ENCODE measurements at regions not wholly inside any gene's neighbourhood (a gene's known extent, or its start where the extent isn't known, plus 50 kb on each side); places are given as distances from the start of the nearest gene placed in this dataset.

GRCh38 chr17:37796076-37796475 is 51.2 kb upstream of the HNF1B start:
- FAIRE-seq (no peak), DNase-seq (ENCODE audit: insufficient read length, low spot score) (no peak)

Measured in HTR-8/SVneo (cell line).